ENCODE measurements at regions not wholly inside any gene's neighbourhood (a gene's known extent, or its start where the extent isn't known, plus 50 kb on each side); places are given as distances from the start of the nearest gene placed in this dataset.
A peak's percentile ranks its signal among the peaks of the same experiment; 100 is the strongest.

DNA sequence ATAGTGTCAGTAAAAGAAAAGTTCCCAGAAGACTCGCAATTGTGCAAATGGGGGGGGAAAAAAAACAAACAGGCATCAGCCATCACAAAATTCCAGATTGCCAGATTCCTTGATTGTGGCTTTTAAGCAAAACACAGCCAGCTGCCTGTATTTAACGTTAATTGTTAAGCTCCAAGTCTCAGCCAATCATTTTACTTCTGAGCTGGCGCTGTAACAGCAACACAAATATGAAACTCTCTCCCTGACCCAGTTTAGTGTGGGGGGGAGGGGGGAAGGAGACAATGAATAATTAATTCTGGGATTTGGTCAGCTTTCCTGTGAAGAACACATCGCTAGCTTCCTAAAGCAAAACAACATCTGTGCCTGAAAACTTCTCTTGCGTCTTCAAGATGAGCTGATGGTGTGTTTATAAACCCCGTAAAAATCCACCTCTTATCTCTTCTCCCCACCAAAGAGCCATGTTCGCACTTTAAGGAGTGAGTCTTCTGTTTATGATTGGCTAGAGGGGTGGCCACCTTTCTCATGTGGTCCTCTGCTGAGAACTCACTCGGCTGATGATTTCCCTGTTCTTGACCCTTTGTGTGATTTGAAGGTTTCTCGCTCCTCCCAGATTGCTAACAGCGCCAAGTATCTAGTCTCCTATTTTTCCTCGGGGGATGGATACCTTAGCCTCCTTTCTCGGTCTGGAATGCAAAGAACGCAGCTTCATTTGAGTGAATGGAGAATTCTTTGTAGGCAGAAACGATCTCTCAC lies 160.2 kb upstream of the DAPK1 start:
- no peak overlapping the region for H3K27ac ChIP-seq (replicated peaks; ENCODE audit: low read length)
- no CpG with 5 or more reads among the region's 14 CpGs for WGBS, 2 donors (ENCODE audit: extremely low coverage in 2 of 2, insufficient read length in 2 of 2, insufficient replicate concordance in 1 of 2)
- no peaks in the 10 kb centered on the region for H3K79me1 ChIP-seq (ENCODE audit: low read depth, low read length)

DNA sequence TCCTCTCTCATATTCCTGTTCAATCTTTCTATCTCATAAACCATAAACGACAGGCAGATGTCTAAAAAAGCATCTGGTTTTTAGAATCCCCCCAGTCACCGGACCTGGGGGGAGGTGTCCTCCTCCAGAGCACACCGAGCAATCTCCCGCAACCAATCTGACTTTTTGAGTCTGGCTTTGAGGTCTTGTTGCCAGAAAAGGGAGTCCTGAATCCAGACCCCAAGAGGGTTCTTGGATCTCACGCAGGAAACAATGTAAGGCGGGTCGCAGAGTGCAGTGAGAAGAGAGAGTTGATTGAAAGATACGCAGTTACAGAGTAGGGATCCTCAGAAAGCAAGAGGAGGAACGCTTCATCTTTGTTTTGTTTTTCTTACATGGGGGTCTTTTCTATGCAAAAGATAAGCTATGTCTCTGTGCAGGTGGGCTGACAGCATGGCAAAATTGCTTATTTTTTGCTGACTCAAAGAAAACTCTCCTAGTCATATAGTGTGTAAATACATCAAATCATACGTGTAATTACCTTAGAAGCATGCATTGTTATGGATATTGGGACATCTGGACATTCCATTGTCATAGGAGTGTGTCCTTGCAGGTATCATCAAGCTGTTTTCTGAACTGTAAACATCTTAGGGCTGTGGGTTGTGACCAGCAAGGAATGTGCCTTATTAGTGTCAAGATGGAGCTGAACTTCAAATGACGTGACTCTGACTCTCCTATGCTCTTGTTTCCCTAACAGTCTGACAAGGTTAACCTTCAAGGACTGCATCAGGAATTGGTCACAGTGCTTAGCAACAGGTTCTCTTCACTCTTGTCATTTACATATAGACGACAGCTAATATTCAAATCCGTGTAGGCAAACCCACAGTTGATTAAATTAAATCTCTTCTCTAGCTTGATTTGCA lies 159.3 kb upstream of the DAPK1 start:
- no peak overlapping the region for H2BK120ac ChIP-seq (ENCODE audit: low read depth, low read length)
- no peak overlapping the region for H4K8ac ChIP-seq (ENCODE audit: low read depth, low read length)
- no peaks in the 10 kb centered on the region for H3K9me3 ChIP-seq (replicated peaks in 1 of 2; ENCODE audit: control insufficient read depth in 2 of 2, insufficient read depth in 1 of 2, low read depth in 1 of 2, low read length in 2 of 2)
- no peak overlapping the region for H3K14ac ChIP-seq (ENCODE audit: low read length)
- H2AFZ ChIP-seq (ENCODE audit: low read length), result no peak overlapping the region
- H3K18ac ChIP-seq (ENCODE audit: low read length), result no peak overlapping the region
- no peak overlapping the region for H2BK12ac ChIP-seq (ENCODE audit: low read length)
- no peak overlapping the region for H3K4me3 ChIP-seq (ENCODE audit: low read length in 2 of 2)
- H3K79me1 ChIP-seq (ENCODE audit: low read depth, low read length), result no peaks in the 10 kb centered on the region
- peaks cover 0 to 4% of the 10 kb centered on the region in 2 donors for H3K4me1 ChIP-seq (ENCODE audit: control insufficient read depth in 2 of 2, insufficient read depth in 1 of 2, low read depth in 1 of 2, low read length in 2 of 2)
- no peak overlapping the region for H3K9ac ChIP-seq (ENCODE audit: low read depth, low read length, poor library complexity)
- no peak overlapping the region for H2BK5ac ChIP-seq (ENCODE audit: low read length)
- no peak overlapping the region for H2AK5ac ChIP-seq (ENCODE audit: low read depth, low read length)
- no peaks in the 10 kb centered on the region for H3K36me3 ChIP-seq (replicated peaks in 1 of 2; ENCODE audit: control insufficient read depth in 2 of 2, insufficient read depth in 2 of 2, low read length in 2 of 2)
- no peak overlapping the region for H4K91ac ChIP-seq (ENCODE audit: low read depth, low read length, poor library complexity)
- H3K4me2 ChIP-seq (ENCODE audit: insufficient read depth, low read length, poor library complexity, severe bottlenecking), result peak overlapping the region; percentile 85
- no peak overlapping the region for H2BK15ac ChIP-seq (ENCODE audit: low read length)
- DNase-seq (ENCODE audit: low spot score), result no peak
- H3K23ac ChIP-seq (ENCODE audit: low read depth, low read length, poor library complexity), result no peak overlapping the region
- peaks cover 0 to 18% (median 0%) of the 10 kb centered on the region in 3 experiments for H3K27me3 ChIP-seq (ENCODE audit: control insufficient read depth in 3 of 3, insufficient read depth in 3 of 3, low read depth in 1 of 3, low read length in 3 of 3)
- no CpG with 5 or more reads among the region's 13 CpGs for WGBS, 2 donors (ENCODE audit: extremely low coverage in 2 of 2, insufficient read length in 2 of 2, insufficient replicate concordance in 1 of 2)
- H3K4ac ChIP-seq (ENCODE audit: low read length), result no peak overlapping the region
- no peak overlapping the region for H3K27ac ChIP-seq (replicated peaks; ENCODE audit: low read length)

More for the DNA sequence above, 160.2 kb upstream of the DAPK1 start:
- H3K4me2 ChIP-seq (ENCODE audit: insufficient read depth, low read length, poor library complexity, severe bottlenecking), result peak overlapping the region; percentile 85
- H3K4ac ChIP-seq (ENCODE audit: low read length), result no peak overlapping the region
- H2BK120ac ChIP-seq (ENCODE audit: low read depth, low read length), result no peak overlapping the region
- H3K4me3 ChIP-seq (ENCODE audit: low read length in 2 of 2), result peak overlapping the region in 1 of 2 donors; percentile 71
- no peaks in the 10 kb centered on the region for H3K36me3 ChIP-seq (replicated peaks in 1 of 2; ENCODE audit: control insufficient read depth in 2 of 2, insufficient read depth in 2 of 2, low read length in 2 of 2)
- no peaks in the 10 kb centered on the region for H3K9me3 ChIP-seq (replicated peaks in 1 of 2; ENCODE audit: control insufficient read depth in 2 of 2, insufficient read depth in 1 of 2, low read depth in 1 of 2, low read length in 2 of 2)
- peaks cover 0 to 4% of the 10 kb centered on the region in 2 donors for H3K4me1 ChIP-seq (ENCODE audit: control insufficient read depth in 2 of 2, insufficient read depth in 1 of 2, low read depth in 1 of 2, low read length in 2 of 2)
- peak overlapping the region; percentile 19 for H2AFZ ChIP-seq (ENCODE audit: low read length)
- no peak overlapping the region for H3K14ac ChIP-seq (ENCODE audit: low read length)
- peaks cover 0 to 18% (median 0%) of the 10 kb centered on the region in 3 experiments for H3K27me3 ChIP-seq (ENCODE audit: control insufficient read depth in 3 of 3, insufficient read depth in 3 of 3, low read depth in 1 of 3, low read length in 3 of 3)
- H3K18ac ChIP-seq (ENCODE audit: low read length), result no peak overlapping the region
- H3K9ac ChIP-seq (ENCODE audit: low read depth, low read length, poor library complexity), result no peak overlapping the region
- no peak overlapping the region for H4K91ac ChIP-seq (ENCODE audit: low read depth, low read length, poor library complexity)
- no peak overlapping the region for H4K8ac ChIP-seq (ENCODE audit: low read depth, low read length)
- H2BK15ac ChIP-seq (ENCODE audit: low read length), result no peak overlapping the region
- peak; percentile 31 for DNase-seq (ENCODE audit: low spot score)
- H2BK5ac ChIP-seq (ENCODE audit: low read length), result no peak overlapping the region
- no peak overlapping the region for H2BK12ac ChIP-seq (ENCODE audit: low read length)
- H3K23ac ChIP-seq (ENCODE audit: low read depth, low read length, poor library complexity), result no peak overlapping the region
- H2AK5ac ChIP-seq (ENCODE audit: low read depth, low read length), result no peak overlapping the region

DNA sequence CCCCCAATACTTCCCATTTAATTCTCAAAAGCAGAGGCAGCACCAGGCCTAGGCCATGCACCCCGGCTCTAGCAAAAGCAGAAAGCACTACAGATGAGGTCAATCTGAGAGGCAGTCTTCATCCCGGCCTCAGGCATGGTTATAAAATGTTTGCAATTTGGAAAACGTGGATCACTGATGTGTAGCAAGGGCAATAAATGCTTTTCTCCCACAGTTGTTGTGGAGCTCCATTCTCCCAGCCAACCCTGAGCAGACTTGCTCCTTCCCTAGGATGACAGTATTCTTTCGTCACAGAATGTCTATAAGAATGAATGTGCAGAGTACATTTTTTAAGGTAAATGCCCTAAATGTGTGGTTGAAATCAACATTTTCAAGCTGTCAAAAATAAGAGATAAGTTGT lies 157.3 kb upstream of the DAPK1 start:
- no peaks in the 10 kb centered on the region for H3K36me3 ChIP-seq (replicated peaks in 1 of 2; ENCODE audit: control insufficient read depth in 2 of 2, insufficient read depth in 2 of 2, low read length in 2 of 2)
- H2BK15ac ChIP-seq (ENCODE audit: low read length), result no peak overlapping the region
- no peak overlapping the region for H2AFZ ChIP-seq (ENCODE audit: low read length)
- H3K23ac ChIP-seq (ENCODE audit: low read depth, low read length, poor library complexity), result no peak overlapping the region
- H3K79me1 ChIP-seq (ENCODE audit: low read depth, low read length), result no peaks in the 10 kb centered on the region
- H2AK5ac ChIP-seq (ENCODE audit: low read depth, low read length), result no peak overlapping the region
- no peak overlapping the region for H2BK12ac ChIP-seq (ENCODE audit: low read length)
- no peak for DNase-seq (ENCODE audit: low spot score)
- no peak overlapping the region for H2BK5ac ChIP-seq (ENCODE audit: low read length)
- no peak overlapping the region for H3K4me2 ChIP-seq (ENCODE audit: insufficient read depth, low read length, poor library complexity, severe bottlenecking)
- H3K4ac ChIP-seq (ENCODE audit: low read length), result no peak overlapping the region
- no peak overlapping the region for H4K91ac ChIP-seq (ENCODE audit: low read depth, low read length, poor library complexity)
- no peak overlapping the region for H2BK120ac ChIP-seq (ENCODE audit: low read depth, low read length)
- no peak overlapping the region for H4K8ac ChIP-seq (ENCODE audit: low read depth, low read length)
- no peak overlapping the region for H3K4me3 ChIP-seq (ENCODE audit: low read length in 2 of 2)
- no peak overlapping the region for H3K14ac ChIP-seq (ENCODE audit: low read length)
- no peak overlapping the region for H3K9ac ChIP-seq (ENCODE audit: low read depth, low read length, poor library complexity)
- H3K27ac ChIP-seq (replicated peaks; ENCODE audit: low read length), result no peak overlapping the region
- H3K4me1 ChIP-seq (ENCODE audit: control insufficient read depth in 2 of 2, insufficient read depth in 1 of 2, low read depth in 1 of 2, low read length in 2 of 2), result peaks cover 0 to 4% of the 10 kb centered on the region in 2 donors
- H3K9me3 ChIP-seq (replicated peaks in 1 of 2; ENCODE audit: control insufficient read depth in 2 of 2, insufficient read depth in 1 of 2, low read depth in 1 of 2, low read length in 2 of 2), result no peaks in the 10 kb centered on the region
- no peak overlapping the region for H3K18ac ChIP-seq (ENCODE audit: low read length)
- peaks cover 0 to 18% (median 0%) of the 10 kb centered on the region in 3 experiments for H3K27me3 ChIP-seq (ENCODE audit: control insufficient read depth in 3 of 3, insufficient read depth in 3 of 3, low read depth in 1 of 3, low read length in 3 of 3)
- WGBS, 2 donors (ENCODE audit: extremely low coverage in 2 of 2, insufficient read length in 2 of 2, insufficient replicate concordance in 1 of 2), result no CpG with 5 or more reads among the region's 4 CpGs

DNA sequence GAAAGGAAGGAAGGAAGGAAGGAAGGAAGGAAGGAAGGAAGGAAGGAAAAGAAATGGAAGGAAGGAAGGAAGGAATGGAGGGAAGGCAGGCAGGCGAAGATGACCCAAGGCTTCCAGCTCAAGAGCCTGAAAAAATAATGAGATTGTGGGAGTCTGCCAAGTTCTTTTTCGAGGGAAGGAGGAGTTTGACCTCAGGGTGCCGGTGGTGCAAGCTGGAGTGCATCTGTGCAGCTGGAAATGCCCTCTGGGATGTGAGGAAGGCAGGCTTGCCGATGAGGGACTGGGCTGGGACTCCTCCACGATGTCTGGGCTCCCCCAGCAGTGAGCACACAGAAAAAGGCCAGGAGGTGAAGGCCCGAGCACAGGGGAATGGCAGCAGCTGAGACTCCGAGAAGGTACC lies 154.9 kb upstream of the DAPK1 start:
- H3K4me2 ChIP-seq (ENCODE audit: insufficient read depth, low read length, poor library complexity, severe bottlenecking), result no peak overlapping the region
- no peak overlapping the region for H4K91ac ChIP-seq (ENCODE audit: low read depth, low read length, poor library complexity)
- no peak overlapping the region for H3K9ac ChIP-seq (ENCODE audit: low read depth, low read length, poor library complexity)
- H3K18ac ChIP-seq (ENCODE audit: low read length), result peak overlapping the region; percentile 70
- H2BK5ac ChIP-seq (ENCODE audit: low read length), result no peak overlapping the region
- H3K23ac ChIP-seq (ENCODE audit: low read depth, low read length, poor library complexity), result no peak overlapping the region
- WGBS, 2 donors (ENCODE audit: extremely low coverage in 2 of 2, insufficient read length in 2 of 2, insufficient replicate concordance in 1 of 2), result no CpG with 5 or more reads among the region's 7 CpGs
- no peak overlapping the region for H2BK12ac ChIP-seq (ENCODE audit: low read length)
- H2AFZ ChIP-seq (ENCODE audit: low read length), result no peak overlapping the region
- H3K4me1 ChIP-seq (ENCODE audit: control insufficient read depth in 2 of 2, insufficient read depth in 1 of 2, low read depth in 1 of 2, low read length in 2 of 2), result peaks cover 0 to 12% of the 10 kb centered on the region in 2 donors
- H3K79me1 ChIP-seq (ENCODE audit: low read depth, low read length), result no peaks in the 10 kb centered on the region
- no peak for DNase-seq (ENCODE audit: low spot score)
- no peak overlapping the region for H3K4me3 ChIP-seq (ENCODE audit: low read length in 2 of 2)
- H3K27me3 ChIP-seq (ENCODE audit: control insufficient read depth in 3 of 3, insufficient read depth in 3 of 3, low read depth in 1 of 3, low read length in 3 of 3), result peaks cover 0 to 11% (median 0%) of the 10 kb centered on the region in 3 experiments
- no peaks in the 10 kb centered on the region for H3K36me3 ChIP-seq (replicated peaks in 1 of 2; ENCODE audit: control insufficient read depth in 2 of 2, insufficient read depth in 2 of 2, low read length in 2 of 2)
- H2BK120ac ChIP-seq (ENCODE audit: low read depth, low read length), result no peak overlapping the region
- H3K9me3 ChIP-seq (replicated peaks in 1 of 2; ENCODE audit: control insufficient read depth in 2 of 2, insufficient read depth in 1 of 2, low read depth in 1 of 2, low read length in 2 of 2), result no peaks in the 10 kb centered on the region
- H2BK15ac ChIP-seq (ENCODE audit: low read length), result peak overlapping the region; percentile 21
- no peak overlapping the region for H2AK5ac ChIP-seq (ENCODE audit: low read depth, low read length)
- no peak overlapping the region for H3K14ac ChIP-seq (ENCODE audit: low read length)
- no peak overlapping the region for H3K4ac ChIP-seq (ENCODE audit: low read length)
- H3K27ac ChIP-seq (replicated peaks; ENCODE audit: low read length), result no peak overlapping the region
- H4K8ac ChIP-seq (ENCODE audit: low read depth, low read length), result no peak overlapping the region

All from neuronal stem cell (in vitro differentiated cells).